KOPT-K1 (cell line): ENCODE measurements at regions not wholly inside any gene's neighbourhood (a gene's known extent, or its start where the extent isn't known, plus 50 kb on each side); places are given as distances from the start of the nearest gene placed in this dataset.
A peak's percentile ranks its signal among the peaks of the same experiment; 100 is the strongest.

ENCODE experiments used
- H3K27ac ChIP-seq: fragments of 200-600 bp; sonication (generic); 2 replicates; pipeline ENCODE4 v1.5.1; 2016; ENCODE audit warnings: antibody characterized with exemption, mild to moderate bottlenecking, low read depth, low read length; ENCODE audit not compliant: poor library complexity, severe bottlenecking
- H3K36me3 ChIP-seq: fragments of 200-600 bp; sonication (generic); 2 replicates; pipeline ENCODE4 v1.5.1; 2017; ENCODE audit warnings: antibody characterized with exemption, mild to moderate bottlenecking, low read length, moderate library complexity; ENCODE audit not compliant: insufficient read depth
- H3K9me3 ChIP-seq: fragments of 200-600 bp; sonication (generic); 2 replicates; pipeline ENCODE4 v1.5.1; 2017; ENCODE audit warnings: antibody characterized with exemption, low read length, mild to moderate bottlenecking; ENCODE audit not compliant: insufficient read depth, poor library complexity, severe bottlenecking

- no peak overlapping the region for H3K27ac ChIP-seq
- no peaks in the 10 kb centered on the region for H3K36me3 ChIP-seq
- H3K9me3 ChIP-seq, result no peaks in the 10 kb centered on the region
Measured at GRCh38 chr1:181387702-181388101, 95.6 kb upstream of the CACNA1E start.

GRCh38 chr1:181390410-181391077 is 92.8 kb upstream of the CACNA1E start:
- H3K27ac ChIP-seq, result no peak overlapping the region
- no peaks in the 10 kb centered on the region for H3K36me3 ChIP-seq
- H3K9me3 ChIP-seq, result no peaks in the 10 kb centered on the region

GRCh38 chr1:181391301-181391900 is 91.9 kb upstream of the CACNA1E start:
- Histone ChIP-seq H3K9me3 (no peaks in the 10 kb centered on the region), H3K27ac (no peak overlapping the region), H3K36me3 (no peaks in the 10 kb centered on the region)

- no peaks in the 10 kb centered on the region for H3K36me3 ChIP-seq
- no peaks in the 10 kb centered on the region for H3K9me3 ChIP-seq
- no peak overlapping the region for H3K27ac ChIP-seq
Measured at GRCh38 chr1:181392133-181392532, 91.2 kb upstream of the CACNA1E start.

DNA sequence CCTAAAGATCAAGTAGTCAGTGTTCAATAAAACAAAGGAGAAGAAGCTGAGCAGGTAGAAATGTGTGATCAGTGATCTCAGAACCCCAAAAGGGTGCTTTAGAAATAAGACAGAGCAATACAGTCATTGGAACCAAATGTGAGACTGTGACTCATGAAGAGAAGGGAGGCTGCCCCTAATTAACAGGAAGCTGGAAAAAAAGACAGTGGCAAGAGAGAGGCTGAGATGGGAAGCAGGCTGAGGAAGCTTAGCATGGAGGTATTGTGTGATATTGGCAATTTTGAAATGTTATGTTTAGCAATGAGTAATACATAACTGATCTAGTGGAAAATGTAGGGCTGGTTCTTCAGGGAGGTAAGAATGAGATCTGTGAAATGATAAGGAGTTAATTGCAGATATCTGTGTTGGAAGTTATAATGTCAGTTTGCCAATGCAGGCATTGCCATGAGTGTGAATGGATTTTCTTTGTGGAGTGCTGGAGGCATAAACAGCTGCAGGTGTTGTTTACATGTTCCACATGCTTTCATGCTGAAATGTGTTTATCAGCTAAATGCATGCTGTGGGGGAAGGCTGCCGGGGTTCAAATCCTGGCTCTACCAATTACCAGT is 90.6 kb upstream of the CACNA1E start:
- H3K27ac ChIP-seq, result no peak overlapping the region
- no peaks in the 10 kb centered on the region for H3K9me3 ChIP-seq
- H3K36me3 ChIP-seq, result no peaks in the 10 kb centered on the region

DNA sequence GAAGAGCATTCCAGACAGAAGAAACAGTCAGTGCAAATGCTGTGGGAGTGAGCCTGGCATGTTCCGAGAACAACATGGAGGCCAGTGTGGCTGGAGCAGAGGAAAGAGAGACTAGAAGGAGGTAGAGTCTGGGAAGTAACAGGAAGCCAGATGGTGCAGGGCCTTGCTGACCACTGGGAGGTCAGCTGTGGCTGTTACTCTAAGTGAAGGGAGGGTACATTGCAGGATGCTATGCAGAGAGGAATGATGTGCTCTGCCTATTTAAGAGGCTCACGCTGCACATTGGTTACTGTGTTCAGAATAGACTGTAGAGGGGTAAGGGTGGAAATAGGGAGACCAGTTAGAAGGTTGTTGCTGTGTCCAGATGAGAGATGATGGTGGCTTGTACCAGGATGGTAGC is 88.6 kb upstream of the CACNA1E start:
- Histone ChIP-seq H3K27ac (no peak overlapping the region), H3K9me3 (no peaks in the 10 kb centered on the region), H3K36me3 (no peaks in the 10 kb centered on the region)

GRCh38 chr1:181396171-181396670 is 87.1 kb upstream of the CACNA1E start:
- H3K36me3 ChIP-seq, result no peaks in the 10 kb centered on the region
- peak overlapping the region; percentile 66 for H3K27ac ChIP-seq
- no peaks in the 10 kb centered on the region for H3K9me3 ChIP-seq

- Histone ChIP-seq H3K27ac (peak overlapping the region; percentile 66), H3K36me3 (no peaks in the 10 kb centered on the region), H3K9me3 (no peaks in the 10 kb centered on the region)
Measured at GRCh38 chr1:181396811-181397210, 86.5 kb upstream of the CACNA1E start.

- Histone ChIP-seq H3K36me3 (no peaks in the 10 kb centered on the region), H3K9me3 (no peaks in the 10 kb centered on the region), H3K27ac (peak overlapping the region; percentile 66)
Measured at GRCh38 chr1:181397845-181398244, 85.5 kb upstream of the CACNA1E start.

DNA sequence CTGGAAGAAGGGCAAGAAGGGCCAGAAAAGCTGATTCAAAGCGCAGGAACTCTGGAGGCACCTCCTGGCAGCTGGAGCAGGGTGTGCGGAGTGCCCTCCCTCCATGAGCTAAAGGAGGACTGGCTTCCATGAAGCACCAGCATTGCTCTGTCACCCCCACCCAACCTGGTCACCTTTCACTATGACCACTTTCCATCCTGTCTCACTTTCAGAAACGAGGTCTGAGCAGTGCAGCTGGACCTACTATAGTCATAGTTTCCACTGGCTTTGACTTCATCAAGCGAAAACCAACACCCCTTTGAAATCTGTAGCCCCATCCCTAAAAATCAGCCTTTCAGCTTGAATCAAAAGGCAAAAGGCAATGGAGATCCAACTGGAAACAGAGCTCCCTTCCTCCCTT is 84.8 kb upstream of the CACNA1E start:
- Histone ChIP-seq H3K36me3 (no peaks in the 10 kb centered on the region), H3K27ac (peak overlapping the region; percentile 66), H3K9me3 (no peaks in the 10 kb centered on the region)

DNA sequence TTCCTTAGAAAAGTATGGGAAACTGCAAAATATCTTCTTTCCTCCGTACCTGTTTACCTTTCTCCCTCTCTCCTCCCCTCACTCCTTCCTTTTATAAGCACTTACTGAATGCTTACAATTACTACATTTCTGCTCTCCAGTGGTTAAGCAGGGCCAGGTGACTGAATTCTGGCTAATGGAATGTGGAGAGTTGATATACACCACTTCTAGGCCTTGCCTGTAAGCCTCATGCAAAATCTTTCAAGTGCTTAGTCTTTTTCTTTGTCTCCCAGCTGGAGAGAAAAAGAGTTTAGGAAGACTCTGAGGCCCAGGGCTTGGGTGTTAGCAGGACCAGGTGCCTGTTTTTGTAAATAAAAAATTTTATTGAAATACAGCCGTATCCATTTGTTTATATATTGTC is 77.7 kb upstream of the CACNA1E start:
- Histone ChIP-seq H3K27ac (no peak overlapping the region), H3K9me3 (no peaks in the 10 kb centered on the region), H3K36me3 (no peaks in the 10 kb centered on the region)

GRCh38 chr1:181406989-181407388 is 76.3 kb upstream of the CACNA1E start:
- H3K9me3 ChIP-seq, result no peaks in the 10 kb centered on the region
- H3K27ac ChIP-seq, result no peak overlapping the region
- no peaks in the 10 kb centered on the region for H3K36me3 ChIP-seq

DNA sequence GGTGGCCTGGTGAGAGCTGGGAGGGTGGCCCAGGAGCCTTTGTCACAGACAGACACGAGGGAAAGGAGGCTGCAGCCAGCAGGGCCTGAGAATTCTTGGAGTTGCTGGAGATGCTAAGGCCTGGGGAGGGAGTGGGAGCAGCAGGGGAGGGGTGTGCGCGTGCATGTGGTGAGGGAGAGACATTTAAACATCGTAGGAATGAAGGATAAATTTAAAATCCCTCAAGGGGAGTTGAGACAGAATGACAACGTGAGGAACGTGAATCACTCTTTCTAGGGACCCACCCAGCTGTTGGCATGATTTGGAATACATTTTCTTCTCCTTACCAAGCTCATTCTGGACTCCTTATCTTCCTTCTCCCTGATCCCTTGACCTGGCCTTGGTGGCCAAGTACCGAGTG is 73.3 kb upstream of the CACNA1E start:
- no peaks in the 10 kb centered on the region for H3K36me3 ChIP-seq
- no peak overlapping the region for H3K27ac ChIP-seq
- H3K9me3 ChIP-seq, result no peaks in the 10 kb centered on the region

- Histone ChIP-seq H3K36me3 (no peaks in the 10 kb centered on the region), H3K9me3 (no peaks in the 10 kb centered on the region), H3K27ac (no peak overlapping the region)
Measured at GRCh38 chr1:181412746-181413145, 70.6 kb upstream of the CACNA1E start.

DNA sequence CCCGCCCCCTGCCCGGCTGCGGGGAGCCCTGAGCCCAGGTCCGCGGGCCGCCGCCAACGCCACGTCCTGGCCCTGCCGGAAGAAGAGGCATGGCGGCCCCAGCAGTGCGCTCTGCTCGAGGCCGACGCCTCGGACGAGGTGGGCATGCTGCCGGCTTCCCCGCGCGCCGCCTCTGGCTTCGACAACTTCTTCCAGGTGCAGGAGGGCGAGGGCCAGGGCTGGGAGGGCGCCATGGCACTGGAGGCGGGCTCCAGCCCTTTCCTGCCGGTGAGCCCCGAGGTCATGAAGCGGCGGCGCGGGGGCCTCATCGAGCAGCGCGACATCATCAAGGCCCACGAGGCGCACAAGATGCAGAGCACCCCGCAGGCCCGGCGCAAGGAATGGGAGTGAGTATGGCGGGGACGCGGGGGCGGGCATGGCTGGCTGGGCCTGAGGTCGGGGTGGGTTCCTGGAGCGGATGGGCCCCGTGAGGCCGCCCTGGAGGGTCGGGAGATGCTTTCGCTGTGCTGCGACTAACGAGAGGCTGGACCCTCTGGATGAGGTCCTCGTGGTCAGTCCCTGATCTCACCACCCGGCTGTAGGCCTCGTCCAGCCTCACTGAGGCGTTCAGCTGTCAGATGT is 70.0 kb upstream of the CACNA1E start:
- no peak overlapping the region for H3K27ac ChIP-seq

More for the DNA sequence above, 70.0 kb upstream of the CACNA1E start:
- no peaks in the 10 kb centered on the region for H3K9me3 ChIP-seq
- no peaks in the 10 kb centered on the region for H3K36me3 ChIP-seq
